ENCODE measurements at regions not wholly inside any gene's neighbourhood (a gene's known extent, or its start where the extent isn't known, plus 50 kb on each side); places are given as distances from the start of the nearest gene placed in this dataset. TPM values are rescaled to one million over a fixed set of nuclear protein-coding genes. Genes with fewer than 3 reads are reported as not detected.
"Not testable (repeated sequence)": the region's sequence is repeated elsewhere in the genome, so short reads cannot be mapped to it uniquely, and the experiment has no call there.

- Mint-ChIP-seq H3K9me3 (peaks cover 0 to 7% (median 3%) of the 10 kb centered on the region in 7 donors), H3K36me3 (no peaks in the 10 kb centered on the region), H3K4me1 (no peaks in the 10 kb centered on the region), H3K27me3 (ENCODE audit: low read depth in 3 of 3) (no peaks in the 10 kb centered on the region), H3K4me3 (no peak overlapping the region), H3K27ac (no peak overlapping the region)
- no peaks in the 10 kb centered on the region for H3K4me1 ChIP-seq (ENCODE audit: control insufficient read depth in 1 of 2, insufficient read depth in 2 of 2, low read length in 2 of 2)
- H2AFZ ChIP-seq (ENCODE audit: insufficient read depth, low read depth, low read length, poor library complexity, severe bottlenecking) = no peak overlapping the region
- H3K4me3 ChIP-seq (replicated peaks in 1 of 3; ENCODE audit: low read depth in 2 of 3, low read length in 3 of 3) = no peak overlapping the region
- H3K36me3 ChIP-seq (replicated peaks in 1 of 2; ENCODE audit: control insufficient read depth in 1 of 2, insufficient read depth in 2 of 2, low read length in 2 of 2) = no peaks in the 10 kb centered on the region
- no peaks in the 10 kb centered on the region for H3K9me3 ChIP-seq (replicated peaks in 1 of 2; ENCODE audit: control insufficient read depth in 1 of 2, insufficient read depth in 1 of 2, low read length in 2 of 2)
- no peak overlapping the region for H3K27ac ChIP-seq (ENCODE audit: low read depth in 1 of 2, low read length in 2 of 2)
- TF ChIP-seq CTCF (IDR thresholded peaks at IDR 0.05) = no peak
- intact Hi-C loops (cut with micrococcal nuclease) = no loop called here
- H4K20me1 ChIP-seq (ENCODE audit: insufficient read depth, low read length) = no peaks in the 10 kb centered on the region
- H3K9ac ChIP-seq (ENCODE audit: insufficient read depth, low read length, poor library complexity, severe bottlenecking) = no peak overlapping the region
- DNase-seq = no peak
- H3K79me2 ChIP-seq (ENCODE audit: insufficient read depth, low read length) = no peaks in the 10 kb centered on the region
- H3K4me2 ChIP-seq (replicated peaks; ENCODE audit: extremely low read depth, low read length, poor library complexity, severe bottlenecking) = no peak overlapping the region
- H3K27me3 ChIP-seq (ENCODE audit: control insufficient read depth in 2 of 2, insufficient read depth in 2 of 2, low read length in 2 of 2) = no peaks in the 10 kb centered on the region
- no CpG with 5 or more reads among the region's 1 CpG for WGBS (ENCODE audit: insufficient coverage)
Measured at GRCh38 chr4:100008048-100008447, 58.0 kb upstream of the H2AZ1 start.

GRCh38 chr4:100006161-100006560 lies 56.1 kb upstream of the H2AZ1 start:
- H3K9me3 ChIP-seq (replicated peaks in 1 of 2; ENCODE audit: control insufficient read depth in 1 of 2, insufficient read depth in 1 of 2, low read length in 2 of 2); H3K27me3 Mint-ChIP-seq (ENCODE audit: low read depth in 3 of 3); H3K4me3 Mint-ChIP-seq; H3K27me3 ChIP-seq (ENCODE audit: control insufficient read depth in 2 of 2, insufficient read depth in 2 of 2, low read length in 2 of 2); H3K4me1 Mint-ChIP-seq; DNase-seq; H3K27ac ChIP-seq (ENCODE audit: low read depth in 1 of 2, low read length in 2 of 2); H3K36me3 ChIP-seq (replicated peaks in 1 of 2; ENCODE audit: control insufficient read depth in 1 of 2, insufficient read depth in 2 of 2, low read length in 2 of 2); H3K4me3 ChIP-seq (replicated peaks in 1 of 3; ENCODE audit: low read depth in 2 of 3, low read length in 3 of 3); H3K4me1 ChIP-seq (ENCODE audit: control insufficient read depth in 1 of 2, insufficient read depth in 2 of 2, low read length in 2 of 2); H3K36me3 Mint-ChIP-seq; H3K27ac Mint-ChIP-seq; H3K9ac ChIP-seq (ENCODE audit: insufficient read depth, low read length, poor library complexity, severe bottlenecking); H4K20me1 ChIP-seq (ENCODE audit: insufficient read depth, low read length); H3K4me2 ChIP-seq (replicated peaks; ENCODE audit: extremely low read depth, low read length, poor library complexity, severe bottlenecking); H3K79me2 ChIP-seq (ENCODE audit: insufficient read depth, low read length); H3K9me3 Mint-ChIP-seq; H2AFZ ChIP-seq (ENCODE audit: insufficient read depth, low read depth, low read length, poor library complexity, severe bottlenecking); intact Hi-C loops (cut with micrococcal nuclease): not testable (repeated sequence)
- WGBS (ENCODE audit: insufficient coverage) = no CpG with 5 or more reads among the region's 23 CpGs

Small RNA genes in the stretch of these regions (small RNA-seq; reads per million reads assigned to genes)
- gene DYNLL1P6 (ENCODE audit: insufficient read length, low read depth) = not detected
